GM13976 (cell line): ENCODE measurements at regions not wholly inside any gene's neighbourhood (a gene's known extent, or its start where the extent isn't known, plus 50 kb on each side); places are given as distances from the start of the nearest gene placed in this dataset.

Experiments
- DNase-seq: peaks from one replicate; pipeline ENCODE4 v3.0.0; 2012; ENCODE audit warnings: low spot score
- in situ Hi-C: fragments of 300-500 bp; cut with MboI; formaldehyde crosslinking; loops from one replicate; pipeline ENCODE4 v1.12.0; 2022; ENCODE audit warnings: low sequenced_read_pairs, mixed read lengths, inconsistent platforms; ENCODE audit not compliant: unreplicated experiment
- TF ChIP-seq, protein P1 (sequence below): IDR thresholded peaks from 2 replicates; pipeline ENCODE4 v1.5.1; 2012; ENCODE audit warnings: borderline replicate concordance, mild to moderate bottlenecking; ENCODE audit not compliant: insufficient read depth; ENCODE audit errors: extremely low read depth, missing control alignments, control extremely low read depth

- TF ChIP-seq, protein P1, sequence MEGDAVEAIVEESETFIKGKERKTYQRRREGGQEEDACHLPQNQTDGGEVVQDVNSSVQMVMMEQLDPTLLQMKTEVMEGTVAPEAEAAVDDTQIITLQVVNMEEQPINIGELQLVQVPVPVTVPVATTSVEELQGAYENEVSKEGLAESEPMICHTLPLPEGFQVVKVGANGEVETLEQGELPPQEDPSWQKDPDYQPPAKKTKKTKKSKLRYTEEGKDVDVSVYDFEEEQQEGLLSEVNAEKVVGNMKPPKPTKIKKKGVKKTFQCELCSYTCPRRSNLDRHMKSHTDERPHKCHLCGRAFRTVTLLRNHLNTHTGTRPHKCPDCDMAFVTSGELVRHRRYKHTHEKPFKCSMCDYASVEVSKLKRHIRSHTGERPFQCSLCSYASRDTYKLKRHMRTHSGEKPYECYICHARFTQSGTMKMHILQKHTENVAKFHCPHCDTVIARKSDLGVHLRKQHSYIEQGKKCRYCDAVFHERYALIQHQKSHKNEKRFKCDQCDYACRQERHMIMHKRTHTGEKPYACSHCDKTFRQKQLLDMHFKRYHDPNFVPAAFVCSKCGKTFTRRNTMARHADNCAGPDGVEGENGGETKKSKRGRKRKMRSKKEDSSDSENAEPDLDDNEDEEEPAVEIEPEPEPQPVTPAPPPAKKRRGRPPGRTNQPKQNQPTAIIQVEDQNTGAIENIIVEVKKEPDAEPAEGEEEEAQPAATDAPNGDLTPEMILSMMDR, result no peak
Observed at GRCh38 chr3:145752576-145752975, 408.4 kb downstream of the PLOD2 start.

GRCh38 chr3:145754605-145755289 is 406.2 kb downstream of the PLOD2 start:
- TF ChIP-seq, protein P1, result no peak
- in situ Hi-C loops, result no loop called here
- no peak for DNase-seq

More at GRCh38 chr3:145752576-145752975, 408.4 kb downstream of the PLOD2 start:
- in situ Hi-C loops, result no loop called here
- DNase-seq, result no peak

DNA sequence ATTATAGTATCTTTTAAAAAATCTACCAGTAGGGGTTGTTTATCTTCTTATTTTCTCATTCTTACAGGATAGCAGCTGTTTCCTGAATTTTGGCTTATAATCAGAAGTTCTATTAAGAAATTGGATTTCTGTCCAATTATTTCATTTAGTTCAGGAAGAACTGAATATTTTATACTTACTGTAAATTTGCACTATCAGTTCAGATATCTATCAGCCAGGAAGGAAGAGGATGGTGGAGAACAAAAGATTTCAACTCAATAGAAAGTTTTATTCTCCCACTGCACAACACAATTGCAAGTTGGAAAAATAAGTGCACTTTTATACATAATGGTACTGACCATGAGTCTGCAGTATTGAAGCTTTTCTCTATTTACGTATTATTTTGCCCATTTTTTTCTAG is 400.9 kb downstream of the PLOD2 start:
- in situ Hi-C loops, result no loop called here
- TF ChIP-seq, protein P1, result no peak
- no peak for DNase-seq

DNA sequence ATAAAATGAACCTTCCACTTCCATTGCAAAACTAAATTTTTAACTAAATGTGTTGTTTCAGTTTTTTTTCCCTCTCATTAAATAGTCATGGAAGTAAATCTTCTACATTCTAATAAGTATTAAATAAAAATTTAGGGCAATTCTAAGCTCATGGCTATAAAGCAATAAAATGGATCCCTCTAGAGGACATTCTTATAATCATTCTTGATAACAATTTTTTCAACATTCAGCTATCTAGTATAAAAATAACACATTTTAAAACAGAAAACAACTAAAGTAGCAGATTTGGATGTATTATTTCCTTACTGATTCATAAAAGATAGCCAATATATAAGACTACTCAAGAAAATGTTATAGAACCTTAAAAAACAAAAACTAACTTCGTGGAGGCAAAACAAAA is 393.1 kb downstream of the PLOD2 start:
- no peak for DNase-seq
- in situ Hi-C loops, result no loop called here
- TF ChIP-seq, protein P1, result no peak

DNA sequence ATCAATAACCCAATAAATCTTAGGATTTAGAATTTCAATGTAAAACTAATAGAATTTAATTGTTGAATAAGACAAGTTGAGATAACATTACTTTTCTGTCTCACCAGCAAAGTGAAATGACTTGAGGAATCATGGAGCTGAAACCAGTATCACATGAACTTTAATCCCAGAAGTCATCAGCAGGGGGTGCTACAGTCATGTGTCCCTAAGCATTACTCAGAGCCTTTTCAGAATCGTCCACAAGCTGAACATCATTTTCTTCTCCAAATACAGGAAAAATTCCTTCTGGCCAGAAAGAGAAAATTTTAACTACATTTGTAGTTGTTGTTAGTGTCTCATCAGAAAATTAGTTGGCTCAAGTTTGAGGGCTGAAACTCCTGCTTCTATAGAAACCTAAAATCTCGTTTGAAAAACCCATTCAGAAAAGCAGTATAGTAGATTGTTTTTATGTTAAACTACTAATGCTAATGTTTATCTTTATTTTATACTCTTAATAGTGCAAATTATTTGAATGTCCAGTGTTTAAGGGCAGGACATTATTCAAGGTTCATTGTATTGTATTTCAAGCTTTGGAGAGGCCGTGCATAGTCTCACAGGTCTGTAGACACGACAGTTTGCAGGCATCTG is 384.1 kb downstream of the PLOD2 start:
- peak; percentile 12 for DNase-seq
- TF ChIP-seq, protein P1, result peak; percentile 60
- in situ Hi-C loops, result no loop called here

- DNase-seq, result no peak
- TF ChIP-seq, protein P1, result no peak
- in situ Hi-C loops, result no loop called here
Observed at GRCh38 chr3:145780301-145780700, 380.7 kb downstream of the PLOD2 start.
